C4-2B (cell line): ENCODE measurements at regions not wholly inside any gene's neighbourhood (a gene's known extent, or its start where the extent isn't known, plus 50 kb on each side); places are given as distances from the start of the nearest gene placed in this dataset.

Source experiments
- CTCF ChIP-seq: fragments of 450-650 bp; conservative IDR thresholded peaks from 2 replicates; pipeline ENCODE4 v1.5.1; 2017; ENCODE audit warnings: mild to moderate bottlenecking
- ZFX ChIP-seq: fragments of 450-650 bp; IDR thresholded peaks from 2 replicates; pipeline ENCODE4 v1.6.1; 2017

GRCh38 chr10:4514445-4515108 lies 311.4 kb upstream of the AKR1E2 start:
- TF ChIP-seq CTCF (no peak), ZFX (no peak)
